ENCODE measurements at regions not wholly inside any gene's neighbourhood (a gene's known extent, or its start where the extent isn't known, plus 50 kb on each side); places are given as distances from the start of the nearest gene placed in this dataset.

- no peak for DNase-seq (ENCODE audit: extremely low read depth, low read depth)
Observed at GRCh38 chr18:29307982-29308381, 1131.1 kb upstream of the CDH2 start.

GRCh38 chr18:29307231-29307630 is 1130.3 kb upstream of the CDH2 start:
- no peak for DNase-seq (ENCODE audit: extremely low read depth, low read depth)
- no peak for TF ChIP-seq CTCF (IDR thresholded peaks at IDR 0.05; ENCODE audit: low read depth, low read length)

More at GRCh38 chr18:29307982-29308381, 1131.1 kb upstream of the CDH2 start:
- no peak for TF ChIP-seq CTCF (IDR thresholded peaks at IDR 0.05; ENCODE audit: low read depth, low read length)

- TF ChIP-seq CTCF (IDR thresholded peaks at IDR 0.05; ENCODE audit: low read depth, low read length), result no peak
- DNase-seq (ENCODE audit: extremely low read depth, low read depth), result no peak
Observed at GRCh38 chr18:29305516-29305915, 1128.6 kb upstream of the CDH2 start.

- TF ChIP-seq CTCF (IDR thresholded peaks at IDR 0.05; ENCODE audit: low read depth, low read length), result no peak
- no peak for DNase-seq (ENCODE audit: extremely low read depth, low read depth)
Observed at GRCh38 chr18:29301048-29301447, 1124.1 kb upstream of the CDH2 start.

GRCh38 chr18:29285471-29285870 is 1108.5 kb upstream of the CDH2 start:
- DNase-seq (ENCODE audit: extremely low read depth, low read depth), result no peak
- no peak for TF ChIP-seq CTCF (IDR thresholded peaks at IDR 0.05; ENCODE audit: low read depth, low read length)

GRCh38 chr18:29271501-29271900 is 1094.6 kb upstream of the CDH2 start:
- no peak for DNase-seq (ENCODE audit: extremely low read depth, low read depth)
- TF ChIP-seq CTCF (IDR thresholded peaks at IDR 0.05; ENCODE audit: low read depth, low read length), result no peak

- TF ChIP-seq CTCF (IDR thresholded peaks at IDR 0.05; ENCODE audit: low read depth, low read length), result no peak
- no peak for DNase-seq (ENCODE audit: extremely low read depth, low read depth)
Observed at GRCh38 chr18:29259838-29260237, 1082.9 kb upstream of the CDH2 start.
